Head of caudate nucleus (tissue), 42 donors: ENCODE measurements at regions not wholly inside any gene's neighbourhood (a gene's known extent, or its start where the extent isn't known, plus 50 kb on each side); places are given as distances from the start of the nearest gene placed in this dataset.

Experiments used
- DNase-seq, 42 donors: peaks; one replicate each; pipeline versions ENCODE4 v3.0.0 to v3.0.0-alpha.2; 2020 to 2021; ENCODE audit warnings: mixed read lengths in 7 of 42
- intact Hi-C: fragments of 100-400 bp; cut with DNase I; formaldehyde crosslinking; loops from one replicate; pipeline ENCODE4 v1.15.0; 2022

- DNase-seq, result no peak
- intact Hi-C loops, result no loop called here
These were observed 163.5 kb upstream of the LMO4 start for GRCh38 chr1:87165177-87165576.

DNA sequence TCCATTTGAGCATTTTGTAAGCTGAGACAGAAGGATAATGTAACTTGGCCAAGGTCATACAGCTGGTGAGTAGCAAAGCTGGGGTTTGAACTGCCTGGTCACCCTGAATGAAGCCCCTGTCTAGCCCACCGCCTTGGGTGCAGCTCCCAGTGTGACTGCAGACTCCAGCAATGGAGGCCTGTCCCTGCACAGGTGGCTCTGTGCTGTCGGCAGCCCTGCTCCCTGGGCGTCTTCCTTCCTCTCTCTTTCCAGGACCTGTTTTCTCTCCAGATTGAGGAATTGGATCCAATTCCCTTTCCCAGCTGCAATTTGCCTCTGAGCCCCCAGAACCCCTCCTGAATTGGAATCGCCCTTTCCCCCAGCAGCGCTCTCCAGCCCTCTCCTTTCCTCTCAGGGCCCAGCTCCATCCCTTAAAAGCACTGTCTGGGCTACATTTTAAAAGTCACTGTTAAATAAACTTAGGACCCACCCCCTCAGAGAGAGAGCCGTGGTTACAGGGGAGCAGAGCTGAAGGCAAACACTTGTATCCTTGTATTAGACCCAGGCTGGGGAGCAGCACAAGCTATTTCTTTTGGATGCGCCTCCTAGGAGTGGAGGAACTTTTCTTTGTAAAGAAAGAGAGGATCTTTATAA, 161.4 kb upstream of the LMO4 start:
- intact Hi-C loops, result no loop called here
- no peak for DNase-seq

DNA sequence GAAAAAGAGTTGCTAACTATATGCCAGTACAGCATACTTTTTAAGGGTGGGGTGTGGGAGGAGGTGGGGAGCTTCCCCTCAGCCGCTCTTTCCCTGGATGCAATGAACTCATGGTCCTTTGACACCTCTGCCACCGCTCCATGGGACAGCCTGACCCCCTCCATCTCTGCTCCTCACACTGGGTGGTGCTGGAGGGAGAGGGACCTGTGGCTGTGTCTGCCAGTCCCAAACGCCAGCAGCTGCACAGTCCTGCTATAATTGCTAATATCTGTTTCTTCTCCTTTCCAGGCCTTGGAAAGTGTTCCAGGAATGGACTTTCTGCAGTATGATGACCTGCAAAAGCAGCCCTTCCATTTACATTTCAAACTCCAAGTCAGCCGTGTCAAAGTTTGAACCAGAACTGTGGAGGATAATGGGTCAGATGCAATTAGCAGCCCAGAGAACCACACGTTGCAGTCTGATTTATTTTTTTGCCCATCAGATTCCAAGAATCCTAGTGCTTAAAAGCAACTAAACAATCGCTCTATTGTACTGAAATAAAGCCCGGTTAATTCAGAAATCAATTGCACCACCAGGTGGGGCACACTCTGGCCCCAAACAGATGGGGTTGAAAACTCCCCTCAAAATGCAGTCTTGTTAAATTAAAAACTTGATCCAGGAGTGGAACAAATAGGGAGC, 160.7 kb upstream of the LMO4 start:
- DNase-seq, result no peak
- intact Hi-C loops, result no loop called here

- DNase-seq, result no peak
- intact Hi-C loops, result no loop called here
These were observed 159.3 kb upstream of the LMO4 start for GRCh38 chr1:87169263-87169910.

DNA sequence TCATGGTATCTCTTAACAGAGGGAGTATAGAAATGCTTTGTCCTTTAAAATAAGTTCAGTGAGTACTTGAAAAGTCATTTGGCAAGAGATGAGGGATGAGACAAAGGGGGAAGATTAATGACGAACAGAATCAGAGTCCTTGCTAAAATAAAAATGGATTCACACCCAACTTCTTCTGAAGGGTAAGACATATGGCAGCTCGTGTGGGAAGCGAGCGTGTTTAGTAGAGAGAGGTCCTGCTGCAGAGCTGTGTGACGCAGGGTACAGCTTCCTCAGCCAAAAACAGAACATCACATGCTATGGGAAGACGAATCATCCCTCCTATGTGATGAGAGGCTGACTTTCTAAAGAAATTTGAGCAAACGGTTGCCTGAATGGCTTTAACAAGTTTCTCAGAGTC, 158.5 kb upstream of the LMO4 start:
- intact Hi-C loops, result no loop called here
- DNase-seq, result no peak

DNA sequence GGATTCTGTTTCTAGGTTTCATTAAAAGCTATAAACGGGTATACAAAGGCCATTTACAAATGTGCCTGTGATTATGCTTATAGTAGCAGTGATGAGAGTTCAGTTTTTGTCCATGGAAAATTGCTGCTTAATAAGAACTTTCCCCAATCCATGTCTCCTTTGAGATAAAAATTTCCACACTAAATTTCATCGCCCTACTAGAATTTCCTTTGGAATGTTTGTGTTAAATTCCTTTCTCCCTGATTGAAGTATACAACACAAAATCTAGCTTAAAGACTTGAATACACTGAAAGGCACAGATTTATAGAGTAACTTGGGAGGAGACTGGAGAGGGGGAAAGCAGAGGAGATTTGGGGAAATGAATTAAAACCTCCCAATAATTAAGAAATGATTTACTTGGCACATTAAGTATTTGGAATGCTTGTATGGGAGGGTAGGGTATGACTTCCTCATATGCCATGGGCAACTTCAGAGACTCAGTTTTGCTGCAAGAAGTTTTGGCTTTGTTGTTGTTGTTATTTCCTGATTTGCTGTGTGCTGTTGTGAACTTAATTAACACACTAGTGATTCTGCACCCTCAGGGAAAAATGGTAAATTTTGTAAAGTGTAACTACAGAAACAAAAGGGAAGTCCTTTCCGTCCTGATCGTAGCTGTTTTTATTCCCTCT, 157.6 kb upstream of the LMO4 start:
- DNase-seq, result no peak
- intact Hi-C loops, result no loop called here

GRCh38 chr1:87173231-87173630, 155.4 kb upstream of the LMO4 start:
- no peak for DNase-seq
- intact Hi-C loops, result no loop called here

DNA sequence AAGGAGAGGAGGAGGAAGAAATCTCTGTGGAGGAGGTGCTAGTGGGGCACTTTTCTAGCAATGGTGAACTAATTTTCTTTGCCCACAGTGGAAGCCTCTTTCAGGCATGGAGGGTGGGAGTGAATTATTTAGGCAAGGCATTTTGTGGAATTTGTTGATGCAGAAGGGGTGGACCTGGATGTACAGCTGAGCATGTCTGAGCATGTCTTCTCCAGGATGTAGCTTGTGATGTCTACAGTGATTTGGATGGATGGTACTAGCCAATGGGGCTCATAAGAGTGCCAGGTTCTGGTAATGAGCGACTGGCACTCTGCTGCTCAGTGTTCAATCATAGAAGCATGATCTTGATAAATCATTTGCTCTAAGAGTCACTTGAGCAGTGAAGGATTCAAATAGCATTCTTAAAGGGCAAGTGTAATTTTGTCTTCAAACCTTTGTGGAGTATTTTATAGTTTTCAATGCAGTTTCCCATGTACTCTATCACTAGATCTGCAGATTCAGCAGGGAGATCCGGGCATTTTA, 153.9 kb upstream of the LMO4 start:
- no peak for DNase-seq
- intact Hi-C loops, result no loop called here

- no peak for DNase-seq
- intact Hi-C loops, result no loop called here
These were observed 152.6 kb upstream of the LMO4 start for GRCh38 chr1:87176087-87176486.

GRCh38 chr1:87176514-87176913, 152.2 kb upstream of the LMO4 start:
- intact Hi-C loops, result no loop called here

GRCh38 chr1:87178441-87178840, 150.2 kb upstream of the LMO4 start:
- intact Hi-C loops, result no loop called here
- no peak for DNase-seq

More at GRCh38 chr1:87176514-87176913, 152.2 kb upstream of the LMO4 start:
- DNase-seq, result no peak

DNA sequence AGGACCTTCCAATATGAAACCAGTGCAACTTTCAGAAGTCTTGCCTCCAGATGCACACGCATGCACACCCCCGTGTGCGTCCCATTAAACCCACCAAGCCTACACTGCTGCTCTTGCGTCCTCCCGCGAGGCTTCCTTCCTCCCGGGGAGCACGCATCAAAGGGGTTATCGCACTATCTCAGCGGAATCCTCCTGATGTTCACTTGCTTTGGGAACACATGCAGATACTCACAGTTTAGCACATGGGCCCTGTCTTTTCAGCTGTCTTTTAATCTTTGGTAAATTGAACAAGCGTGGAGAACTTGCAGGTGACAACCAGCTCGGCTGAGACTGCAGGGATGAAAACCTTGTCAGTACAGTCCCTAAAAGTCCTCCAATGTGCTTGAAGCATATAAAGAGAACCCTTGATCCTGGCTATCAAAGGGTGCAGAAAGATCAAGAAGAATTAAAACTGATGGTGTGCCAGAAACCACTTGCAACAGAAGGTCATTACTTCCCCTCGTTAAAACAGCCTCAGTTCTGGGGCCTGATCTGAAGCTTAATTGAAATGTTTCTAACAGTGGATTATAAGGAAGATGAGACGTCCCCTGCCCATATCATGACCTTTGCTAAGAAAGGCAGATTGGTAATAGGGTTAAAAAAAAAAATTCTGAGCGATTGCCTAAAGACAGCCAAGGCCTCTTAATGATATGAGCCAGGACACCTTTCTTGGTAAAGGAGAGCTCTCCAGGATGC, 149.4 kb upstream of the LMO4 start:
- intact Hi-C loops, result no loop called here
- DNase-seq, result no peak

DNA sequence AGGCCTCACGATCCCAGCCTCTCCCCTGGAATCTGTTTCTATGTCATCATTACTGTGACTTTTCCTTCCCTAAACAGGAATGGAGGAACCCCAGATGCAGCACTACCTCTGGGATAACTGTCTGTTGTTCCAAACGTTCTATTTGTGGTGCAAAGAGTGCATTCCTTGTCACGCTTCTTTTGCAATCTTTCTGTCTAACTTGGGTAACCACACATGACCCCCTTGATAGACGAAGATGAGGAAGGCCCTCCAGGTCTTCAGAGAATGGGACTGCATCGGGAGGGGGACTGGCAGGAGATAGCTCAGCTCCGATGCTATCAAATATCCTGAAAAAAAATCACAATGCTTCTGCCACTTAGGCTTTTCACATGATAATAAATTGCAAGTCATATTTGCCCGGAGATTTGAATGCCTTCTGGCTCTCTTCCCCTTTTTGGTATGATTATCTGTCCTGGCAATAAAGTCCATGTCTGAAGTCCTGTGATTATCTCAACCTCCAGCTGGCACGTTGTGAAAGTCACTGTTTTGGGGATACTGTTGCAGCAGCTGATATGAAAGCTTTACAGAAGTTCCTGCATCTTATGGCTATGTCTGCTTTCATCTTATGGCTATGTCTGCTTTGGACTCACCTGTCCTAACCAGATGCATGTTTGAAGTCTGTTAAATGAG, 148.7 kb upstream of the LMO4 start:
- intact Hi-C loops, result no loop called here

GRCh38 chr1:87180682-87181081, 148.0 kb upstream of the LMO4 start:
- DNase-seq, result no peak

More for the DNA sequence above, 148.7 kb upstream of the LMO4 start:
- DNase-seq, result no peak

GRCh38 chr1:87182611-87183010, 146.1 kb upstream of the LMO4 start:
- DNase-seq, result no peak
- intact Hi-C loops, result no loop called here

More at GRCh38 chr1:87180682-87181081, 148.0 kb upstream of the LMO4 start:
- intact Hi-C loops, result no loop called here

GRCh38 chr1:87185077-87185476, 143.6 kb upstream of the LMO4 start:
- no peak for DNase-seq
- intact Hi-C loops, result no loop called here

DNA sequence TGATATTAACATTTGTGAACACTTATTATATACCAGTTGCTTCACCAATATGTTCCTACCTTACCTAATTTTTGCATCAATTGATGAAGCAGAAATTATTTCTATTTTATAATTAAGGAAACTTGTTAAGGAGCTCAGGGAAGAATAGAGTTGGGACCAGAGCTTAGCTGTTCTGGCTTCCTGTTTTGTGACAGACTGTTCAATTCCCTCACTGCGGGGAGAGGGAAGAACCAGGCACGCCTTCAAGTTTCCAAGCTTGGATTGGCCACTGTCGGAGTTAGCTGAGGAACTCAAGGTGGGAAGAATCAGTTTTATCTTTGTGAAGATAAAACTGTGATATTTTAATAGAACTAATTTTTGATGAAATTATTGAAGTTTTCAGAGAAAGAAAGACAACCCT, 142.3 kb upstream of the LMO4 start:
- DNase-seq, result peak in 1 of 42 donors; percentile 45
- intact Hi-C loops, result no loop called here

- intact Hi-C loops, result no loop called here
These were observed 140.0 kb upstream of the LMO4 start for GRCh38 chr1:87188640-87189039.

DNA sequence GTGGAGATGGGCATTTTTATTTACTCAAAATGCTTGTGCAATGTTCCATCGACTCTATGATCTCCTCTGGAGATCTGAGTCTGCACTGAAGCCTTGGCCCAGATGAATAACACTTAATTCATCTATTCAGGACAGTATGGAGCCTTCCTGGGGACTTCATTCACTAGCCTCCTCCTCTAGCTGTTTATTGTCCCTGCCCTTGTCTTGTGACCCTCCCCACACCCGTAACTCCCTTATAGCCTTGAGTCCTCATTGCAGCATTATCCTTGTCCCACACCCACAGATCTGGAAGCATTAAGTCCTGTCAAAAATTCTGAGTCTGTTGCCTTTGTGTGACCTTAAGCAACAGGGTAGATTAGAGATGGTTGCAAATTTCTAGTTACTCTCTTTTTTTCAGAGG, 138.3 kb upstream of the LMO4 start:
- no peak for DNase-seq
- intact Hi-C loops, result no loop called here

More at GRCh38 chr1:87188640-87189039, 140.0 kb upstream of the LMO4 start:
- DNase-seq, result no peak
